ENCODE measurements at regions not wholly inside any gene's neighbourhood (a gene's known extent, or its start where the extent isn't known, plus 50 kb on each side); places are given as distances from the start of the nearest gene placed in this dataset.

DNA sequence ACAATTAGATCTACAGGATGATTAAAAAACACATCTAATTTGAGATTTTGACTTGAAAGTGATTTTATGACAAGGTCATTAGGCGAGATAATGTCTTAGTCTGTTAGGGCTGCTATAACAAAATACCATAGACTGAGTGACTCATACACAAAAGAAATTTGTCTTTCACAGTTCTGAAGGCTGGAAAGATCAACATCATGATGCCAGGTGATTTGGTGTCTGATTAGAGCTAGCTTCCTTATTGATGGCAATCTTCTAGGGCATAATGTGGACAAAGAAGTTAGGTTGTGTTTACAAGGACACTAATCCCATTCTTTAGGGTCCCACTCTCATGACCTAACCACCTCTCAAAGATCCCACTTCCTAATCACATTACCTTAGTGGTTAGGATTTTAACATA lies 256.7 kb downstream of the TUSC1 start:
- no peak for ATAC-seq (ENCODE audit: low read depth)
- Histone ChIP-seq H3K9me3 (ENCODE audit: severe bottlenecking) (no peaks in the 10 kb centered on the region), H3K36me3 (ENCODE audit: low read depth) (no peaks in the 10 kb centered on the region), H3K4me1 (ENCODE audit: insufficient read depth, poor library complexity, severe bottlenecking) (no peaks in the 10 kb centered on the region), H3K4me3 (ENCODE audit: severe bottlenecking) (no peak overlapping the region), H3K27me3 (ENCODE audit: insufficient read depth, poor library complexity, severe bottlenecking) (peaks cover 5% of the 10 kb centered on the region), H3K27ac (ENCODE audit: poor library complexity, severe bottlenecking) (no peak overlapping the region)
- no peak for TF ChIP-seq CTCF (IDR thresholded peaks at IDR 0.05; ENCODE audit: poor library complexity, severe bottlenecking)
- no peak for DNase-seq (ENCODE audit: low spot score)

- Histone ChIP-seq H3K27ac (ENCODE audit: poor library complexity, severe bottlenecking) (no peak overlapping the region), H3K4me1 (ENCODE audit: insufficient read depth, poor library complexity, severe bottlenecking) (no peaks in the 10 kb centered on the region), H3K27me3 (ENCODE audit: insufficient read depth, poor library complexity, severe bottlenecking) (peaks cover 5% of the 10 kb centered on the region), H3K36me3 (ENCODE audit: low read depth) (no peaks in the 10 kb centered on the region), H3K4me3 (ENCODE audit: severe bottlenecking) (no peak overlapping the region), H3K9me3 (ENCODE audit: severe bottlenecking) (no peaks in the 10 kb centered on the region)
- ATAC-seq (ENCODE audit: low read depth) (no peak), DNase-seq (ENCODE audit: low spot score) (no peak)
- TF ChIP-seq CTCF (IDR thresholded peaks at IDR 0.05; ENCODE audit: poor library complexity, severe bottlenecking), result no peak
These were observed 259.3 kb downstream of the TUSC1 start for GRCh38 chr9:25418974-25419373.

DNA sequence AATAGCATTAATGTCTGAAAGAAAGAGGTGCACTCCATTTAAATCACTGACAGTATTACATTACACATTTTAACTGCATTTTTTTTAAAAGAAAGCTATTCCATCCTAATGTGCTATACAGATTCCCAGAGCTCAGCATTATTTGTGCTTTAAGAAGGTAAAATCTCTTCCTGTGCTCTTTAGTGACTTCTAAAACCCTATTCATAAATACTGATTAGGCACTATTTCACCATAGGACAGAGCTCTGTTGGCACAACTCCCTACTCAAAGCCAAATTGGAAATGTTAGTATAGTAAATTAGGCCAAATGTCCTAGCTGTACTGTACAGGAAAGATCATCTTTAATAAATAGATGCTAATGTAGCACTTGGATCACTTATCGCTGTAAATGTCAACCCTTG lies 262.5 kb downstream of the TUSC1 start:
- H3K9me3 ChIP-seq (ENCODE audit: severe bottlenecking), result no peaks in the 10 kb centered on the region
- H3K4me1 ChIP-seq (ENCODE audit: insufficient read depth, poor library complexity, severe bottlenecking), result no peaks in the 10 kb centered on the region
- no peaks in the 10 kb centered on the region for H3K36me3 ChIP-seq (ENCODE audit: low read depth)
- no peak for ATAC-seq (ENCODE audit: low read depth)
- no peak overlapping the region for H3K4me3 ChIP-seq (ENCODE audit: severe bottlenecking)
- TF ChIP-seq CTCF (IDR thresholded peaks at IDR 0.05; ENCODE audit: poor library complexity, severe bottlenecking), result no peak
- peaks cover 5% of the 10 kb centered on the region for H3K27me3 ChIP-seq (ENCODE audit: insufficient read depth, poor library complexity, severe bottlenecking)
- no peak overlapping the region for H3K27ac ChIP-seq (ENCODE audit: poor library complexity, severe bottlenecking)
- no peak for DNase-seq (ENCODE audit: low spot score)

GRCh38 chr9:25412646-25413045 lies 265.6 kb downstream of the TUSC1 start:
- TF ChIP-seq CTCF (IDR thresholded peaks at IDR 0.05; ENCODE audit: poor library complexity, severe bottlenecking), result no peak
- Histone ChIP-seq H3K27me3 (ENCODE audit: insufficient read depth, poor library complexity, severe bottlenecking) (no peaks in the 10 kb centered on the region), H3K9me3 (ENCODE audit: severe bottlenecking) (no peaks in the 10 kb centered on the region), H3K4me3 (ENCODE audit: severe bottlenecking) (no peak overlapping the region), H3K36me3 (ENCODE audit: low read depth) (no peaks in the 10 kb centered on the region), H3K27ac (ENCODE audit: poor library complexity, severe bottlenecking) (no peak overlapping the region), H3K4me1 (ENCODE audit: insufficient read depth, poor library complexity, severe bottlenecking) (no peaks in the 10 kb centered on the region)
- DNase-seq (ENCODE audit: low spot score) (no peak), ATAC-seq (ENCODE audit: low read depth) (no peak)

GRCh38 chr9:25397746-25398145 lies 280.5 kb downstream of the TUSC1 start:
- Histone ChIP-seq H3K4me1 (ENCODE audit: insufficient read depth, poor library complexity, severe bottlenecking) (no peaks in the 10 kb centered on the region), H3K9me3 (ENCODE audit: severe bottlenecking) (no peaks in the 10 kb centered on the region), H3K27me3 (ENCODE audit: insufficient read depth, poor library complexity, severe bottlenecking) (no peaks in the 10 kb centered on the region), H3K36me3 (ENCODE audit: low read depth) (no peaks in the 10 kb centered on the region), H3K4me3 (ENCODE audit: severe bottlenecking) (no peak overlapping the region), H3K27ac (ENCODE audit: poor library complexity, severe bottlenecking) (no peak overlapping the region)
- no peak for DNase-seq (ENCODE audit: low spot score)
- ATAC-seq (ENCODE audit: low read depth), result no peak
- TF ChIP-seq CTCF (IDR thresholded peaks at IDR 0.05; ENCODE audit: poor library complexity, severe bottlenecking), result no peak

All from RWPE2 (cell line).